ENCODE measurements at regions not wholly inside any gene's neighbourhood (a gene's known extent, or its start where the extent isn't known, plus 50 kb on each side); places are given as distances from the start of the nearest gene placed in this dataset.

DNA sequence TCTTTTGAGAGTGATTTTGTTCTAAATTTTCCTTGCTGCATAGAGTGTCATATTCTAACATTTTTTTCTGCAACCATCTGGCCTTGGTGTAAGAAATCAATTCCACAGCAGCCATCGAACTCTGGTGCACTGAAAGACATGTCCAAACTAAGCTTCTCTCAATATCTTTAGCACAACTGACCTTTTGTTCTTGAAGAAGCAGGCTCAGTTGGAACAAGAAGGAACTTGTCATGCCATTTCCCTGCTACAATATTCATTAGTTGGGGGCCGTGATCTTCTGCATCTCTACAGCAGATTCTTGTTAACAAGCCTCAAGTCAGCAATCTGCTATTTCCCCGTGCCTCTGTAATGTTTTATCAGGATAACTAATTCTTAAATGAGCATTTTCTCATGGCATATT lies 1305.6 kb downstream of the CDH11 start:
- Histone ChIP-seq H3K9me3 (no peaks in the 10 kb centered on the region), H3K36me3 (no peaks in the 10 kb centered on the region), H3K27me3 (no peaks in the 10 kb centered on the region), H3K4me3 (no peak overlapping the region), H3K27ac (no peak overlapping the region), H3K4me1 (no peaks in the 10 kb centered on the region)
- intact Hi-C loops (cut with DNase I), result no loop called here
- no peak for DNase-seq
- no peak for TF ChIP-seq POLR2AphosphoS5 (IDR thresholded peaks at IDR 0.05)
- TF ChIP-seq POLR2A (IDR thresholded peaks at IDR 0.05), result no peak
- TF ChIP-seq, protein P1, sequence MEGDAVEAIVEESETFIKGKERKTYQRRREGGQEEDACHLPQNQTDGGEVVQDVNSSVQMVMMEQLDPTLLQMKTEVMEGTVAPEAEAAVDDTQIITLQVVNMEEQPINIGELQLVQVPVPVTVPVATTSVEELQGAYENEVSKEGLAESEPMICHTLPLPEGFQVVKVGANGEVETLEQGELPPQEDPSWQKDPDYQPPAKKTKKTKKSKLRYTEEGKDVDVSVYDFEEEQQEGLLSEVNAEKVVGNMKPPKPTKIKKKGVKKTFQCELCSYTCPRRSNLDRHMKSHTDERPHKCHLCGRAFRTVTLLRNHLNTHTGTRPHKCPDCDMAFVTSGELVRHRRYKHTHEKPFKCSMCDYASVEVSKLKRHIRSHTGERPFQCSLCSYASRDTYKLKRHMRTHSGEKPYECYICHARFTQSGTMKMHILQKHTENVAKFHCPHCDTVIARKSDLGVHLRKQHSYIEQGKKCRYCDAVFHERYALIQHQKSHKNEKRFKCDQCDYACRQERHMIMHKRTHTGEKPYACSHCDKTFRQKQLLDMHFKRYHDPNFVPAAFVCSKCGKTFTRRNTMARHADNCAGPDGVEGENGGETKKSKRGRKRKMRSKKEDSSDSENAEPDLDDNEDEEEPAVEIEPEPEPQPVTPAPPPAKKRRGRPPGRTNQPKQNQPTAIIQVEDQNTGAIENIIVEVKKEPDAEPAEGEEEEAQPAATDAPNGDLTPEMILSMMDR (IDR thresholded peaks at IDR 0.05), result no peak
- TF ChIP-seq EP300 (IDR thresholded peaks at IDR 0.05), result no peak
- WGBS, 2 donors, result 68 to 78% methylated on average over 3 of the region's 3 CpGs

DNA sequence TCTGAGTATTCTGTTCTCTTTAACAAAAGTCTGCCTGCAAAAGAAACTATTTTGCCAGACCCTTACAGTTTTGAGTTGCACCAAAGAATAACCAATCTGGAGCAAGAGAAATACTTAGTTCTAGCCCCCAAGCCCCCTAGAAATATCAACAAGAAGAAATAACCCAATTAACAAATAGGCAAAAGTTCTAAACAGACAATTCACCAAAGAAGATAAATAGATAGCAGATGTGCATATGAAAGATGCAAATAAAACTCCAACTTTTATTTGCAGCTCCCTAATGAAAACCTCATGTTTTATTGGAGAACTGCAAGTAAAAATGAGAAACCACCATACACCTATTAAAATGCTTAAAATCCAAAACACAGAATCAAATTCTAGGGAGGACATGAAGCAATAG lies 1308.0 kb downstream of the CDH11 start:
- intact Hi-C loops (cut with DNase I), result no loop called here
- no peak overlapping the region for H3K4me3 ChIP-seq
- no peaks in the 10 kb centered on the region for H3K4me1 ChIP-seq
- DNase-seq, result no peak
- H3K27me3 ChIP-seq, result no peaks in the 10 kb centered on the region
- no peaks in the 10 kb centered on the region for H3K9me3 ChIP-seq
- TF ChIP-seq EP300 (IDR thresholded peaks at IDR 0.05) (no peak), POLR2AphosphoS5 (IDR thresholded peaks at IDR 0.05) (no peak), POLR2A (IDR thresholded peaks at IDR 0.05) (no peak)
- TF ChIP-seq, protein P1 (IDR thresholded peaks at IDR 0.05), result no peak
- H3K36me3 ChIP-seq, result no peaks in the 10 kb centered on the region
- no peak overlapping the region for H3K27ac ChIP-seq

DNA sequence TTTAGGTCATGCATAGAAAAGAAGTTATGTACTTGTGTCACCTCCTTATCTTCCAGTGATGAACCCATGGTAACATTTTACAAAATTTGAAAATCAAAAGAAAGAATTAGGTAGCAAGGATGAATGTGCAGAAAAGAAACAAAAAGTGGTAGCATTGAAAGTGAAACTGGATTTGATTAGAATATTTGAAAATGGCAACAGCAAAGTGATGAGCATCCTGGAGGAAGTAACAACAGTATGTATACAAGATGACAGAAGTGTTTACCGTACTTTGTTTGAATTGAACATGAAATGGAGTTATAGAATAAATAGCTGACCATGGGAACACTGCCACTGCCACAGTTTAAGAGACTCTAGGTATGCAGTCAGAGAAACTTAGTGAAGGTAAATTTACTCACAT lies 1313.1 kb downstream of the CDH11 start:
- Histone ChIP-seq H3K27ac (no peak overlapping the region), H3K4me3 (no peak overlapping the region), H3K36me3 (no peaks in the 10 kb centered on the region), H3K9me3 (no peaks in the 10 kb centered on the region), H3K4me1 (peaks cover 0 to 17% (median 8%) of the 10 kb centered on the region in 4 donors), H3K27me3 (no peaks in the 10 kb centered on the region)
- TF ChIP-seq EP300 (IDR thresholded peaks at IDR 0.05), result no peak
- TF ChIP-seq, protein P1 (IDR thresholded peaks at IDR 0.05), result no peak
- no peak for TF ChIP-seq POLR2AphosphoS5 (IDR thresholded peaks at IDR 0.05)
- no peak for TF ChIP-seq POLR2A (IDR thresholded peaks at IDR 0.05)
- WGBS, 2 donors, result 74 to 78% methylated on average over 1 of the region's 1 CpG
- no peak for DNase-seq
- intact Hi-C loops (cut with DNase I), result no loop called here

DNA sequence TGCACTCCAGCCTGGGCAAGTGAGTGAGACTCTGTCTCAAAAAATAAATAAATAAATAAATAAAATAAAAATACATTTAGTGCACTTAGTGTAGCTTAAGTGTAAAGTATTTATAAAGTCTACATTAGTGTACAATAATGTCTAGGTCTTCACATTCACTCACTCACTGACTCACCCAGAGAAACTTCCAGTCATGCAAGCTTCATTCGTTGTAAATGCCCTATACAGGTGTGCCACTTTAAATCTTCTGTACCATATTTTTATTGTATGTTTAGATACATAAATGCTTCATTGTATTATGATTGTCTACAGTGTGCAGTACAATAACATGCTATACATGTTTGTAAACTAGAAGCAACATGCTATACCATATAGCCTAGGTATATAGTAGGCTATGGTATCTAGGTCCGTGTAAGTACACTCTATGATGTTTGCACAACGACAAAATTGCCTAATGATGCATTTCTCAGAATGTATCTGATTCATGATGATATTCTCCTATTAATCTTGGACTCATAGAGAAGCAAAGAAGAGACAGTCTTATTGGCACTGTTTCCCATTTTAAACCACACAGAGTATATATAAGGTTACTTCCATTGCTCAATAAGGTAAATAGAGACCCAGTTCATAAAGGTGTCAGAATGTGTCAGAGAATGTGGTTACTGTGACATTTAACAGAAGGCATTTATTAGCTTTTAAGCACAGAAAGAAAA lies 1314.9 kb downstream of the CDH11 start:
- TF ChIP-seq EP300 (IDR thresholded peaks at IDR 0.05) (no peak), POLR2A (IDR thresholded peaks at IDR 0.05) (no peak)
- intact Hi-C loops (cut with DNase I), result no loop called here
- Histone ChIP-seq H3K4me1 (peaks cover 0 to 17% (median 8%) of the 10 kb centered on the region in 4 donors), H3K9me3 (no peaks in the 10 kb centered on the region), H3K36me3 (no peaks in the 10 kb centered on the region), H3K4me3 (no peak overlapping the region), H3K27ac (no peak overlapping the region), H3K27me3 (no peaks in the 10 kb centered on the region)
- WGBS, 2 donors, result 49 to 78% methylated on average over 3 of the region's 3 CpGs
- DNase-seq, result no peak

DNA sequence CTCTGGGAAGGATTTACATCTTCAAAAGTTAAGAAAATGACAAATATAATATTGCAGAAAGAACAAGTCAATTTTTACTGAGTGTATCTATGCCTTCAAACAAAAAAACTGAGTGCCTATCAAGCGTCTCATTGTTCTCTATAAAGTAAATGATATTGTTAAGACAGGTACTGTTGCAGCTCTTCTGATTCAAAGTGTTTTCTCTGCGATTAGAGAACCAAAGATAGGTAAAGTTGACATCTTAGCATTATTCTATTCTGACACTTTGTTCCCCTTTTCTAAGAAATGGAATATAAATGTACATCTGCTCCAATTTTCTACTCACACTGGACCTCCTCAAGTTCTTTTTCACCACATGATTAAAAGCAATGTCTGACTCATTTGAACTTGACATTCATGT lies 1317.7 kb downstream of the CDH11 start:
- WGBS, 2 donors, result 74 to 90% methylated on average over 2 of the region's 2 CpGs
- Histone ChIP-seq H3K27ac (no peak overlapping the region), H3K4me3 (no peak overlapping the region), H3K36me3 (no peaks in the 10 kb centered on the region), H3K9me3 (no peaks in the 10 kb centered on the region), H3K4me1 (peaks cover 0 to 17% (median 8%) of the 10 kb centered on the region in 4 donors), H3K27me3 (no peaks in the 10 kb centered on the region)
- intact Hi-C loops (cut with DNase I), result no loop called here
- TF ChIP-seq, protein P1 (IDR thresholded peaks at IDR 0.05), result no peak
- no peak for TF ChIP-seq EP300 (IDR thresholded peaks at IDR 0.05)
- TF ChIP-seq POLR2A (IDR thresholded peaks at IDR 0.05), result no peak
- no peak for TF ChIP-seq POLR2AphosphoS5 (IDR thresholded peaks at IDR 0.05)
- no peak for DNase-seq
